Lower lobe of right lung (tissue), 2 donors: ENCODE measurements at regions not wholly inside any gene's neighbourhood (a gene's known extent, or its start where the extent isn't known, plus 50 kb on each side); places are given as distances from the start of the nearest gene placed in this dataset.

Source experiments
- ATAC-seq, 2 donors: fragments of 200-7000 bp; cut with Tn5 transposase; one replicate each; pipeline ENCODE4 v1.9.1; 2020 to 2022; ENCODE audit warnings: mild to moderate bottlenecking in 2 of 2, moderate library complexity in 2 of 2
- DNase-seq: peaks from one replicate; pipeline ENCODE4 v3.0.0-alpha.2; 2020
- H3K27ac ChIP-seq: fragments of 200-600 bp; one replicate; pipeline ENCODE4 v1.8.0; 2022
- H3K27me3 ChIP-seq: fragments of 200-600 bp; one replicate; pipeline ENCODE4 v1.8.0; 2022; ENCODE audit warnings: low read depth
- H3K36me3 ChIP-seq: fragments of 200-600 bp; one replicate; pipeline ENCODE4 v1.8.0; 2022; ENCODE audit warnings: mild to moderate bottlenecking
- H3K4me1 ChIP-seq: fragments of 200-600 bp; one replicate; pipeline ENCODE4 v1.8.0; 2022
- H3K4me3 ChIP-seq: fragments of 200-600 bp; one replicate; pipeline ENCODE4 v1.8.0; 2022; ENCODE audit warnings: mild to moderate bottlenecking
- H3K9me3 ChIP-seq: fragments of 200-600 bp; one replicate; pipeline ENCODE4 v1.8.0; 2022
- intact Hi-C: fragments of 100-400 bp; cut with DNase I; formaldehyde crosslinking; loops from one replicate; pipeline ENCODE4 v1.11.0; 2022
- TF ChIP-seq, protein P1 (sequence below): fragments of 200-600 bp; IDR thresholded peaks from one replicate; pipeline ENCODE4 v1.8.0; 2022; ENCODE audit warnings: antibody characterized with exemption, mild to moderate bottlenecking
- donor health status: DM: no; HTN: yes; CAD: no; lungs with severe emphysema.

DNA sequence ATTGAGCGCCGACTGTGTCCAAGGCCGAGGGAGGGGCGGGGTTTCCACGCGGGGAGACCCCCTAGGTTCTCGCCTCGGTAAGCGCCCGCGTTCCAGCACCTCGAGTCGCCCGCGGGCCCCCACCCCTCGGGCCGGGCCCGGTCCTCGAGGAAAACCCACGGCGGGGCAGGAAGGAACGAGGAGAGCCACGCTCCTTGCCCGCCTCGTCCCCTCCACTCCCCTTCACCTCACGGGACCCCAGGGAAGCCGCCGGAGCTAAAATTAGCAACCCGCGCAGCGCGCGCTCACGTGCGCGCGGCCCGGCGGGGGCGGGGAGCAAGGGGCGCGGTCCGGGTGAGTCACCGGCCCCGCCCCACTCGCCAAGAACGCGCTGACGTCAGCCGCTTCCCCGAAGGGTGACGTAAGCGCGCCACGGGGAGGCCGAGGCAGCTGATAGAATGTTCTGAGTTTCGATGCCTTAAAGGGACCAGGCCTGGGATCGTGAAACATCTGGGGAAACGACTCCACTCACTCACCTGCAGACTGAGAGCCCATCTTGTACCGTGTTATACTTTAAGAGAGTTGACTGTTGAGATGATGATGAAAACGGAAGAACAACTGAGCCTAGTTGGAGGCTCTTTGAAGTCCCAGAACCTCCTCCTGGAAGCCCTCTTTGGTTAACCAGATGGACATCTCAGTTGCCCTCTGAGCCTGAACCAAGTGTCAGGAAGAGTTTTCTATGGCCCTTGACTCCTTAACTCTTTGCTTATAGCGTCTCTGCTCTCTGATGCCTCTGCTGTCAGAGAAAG lies 49.7 kb upstream of the ATF3 start:
- H3K27me3 ChIP-seq: no peaks in the 10 kb centered on the region
- peak overlapping the region; percentile 99 for H3K27ac ChIP-seq
- intact Hi-C loops: no loop called here
- ATAC-seq: peak; percentile 95 to 97
- H3K4me1 ChIP-seq: peaks cover 5% of the 10 kb centered on the region
- peak overlapping the region; percentile 87 for H3K4me3 ChIP-seq
- H3K9me3 ChIP-seq: no peaks in the 10 kb centered on the region
- no peaks in the 10 kb centered on the region for H3K36me3 ChIP-seq
- peak; percentile 95 for DNase-seq
- TF ChIP-seq, protein P1, sequence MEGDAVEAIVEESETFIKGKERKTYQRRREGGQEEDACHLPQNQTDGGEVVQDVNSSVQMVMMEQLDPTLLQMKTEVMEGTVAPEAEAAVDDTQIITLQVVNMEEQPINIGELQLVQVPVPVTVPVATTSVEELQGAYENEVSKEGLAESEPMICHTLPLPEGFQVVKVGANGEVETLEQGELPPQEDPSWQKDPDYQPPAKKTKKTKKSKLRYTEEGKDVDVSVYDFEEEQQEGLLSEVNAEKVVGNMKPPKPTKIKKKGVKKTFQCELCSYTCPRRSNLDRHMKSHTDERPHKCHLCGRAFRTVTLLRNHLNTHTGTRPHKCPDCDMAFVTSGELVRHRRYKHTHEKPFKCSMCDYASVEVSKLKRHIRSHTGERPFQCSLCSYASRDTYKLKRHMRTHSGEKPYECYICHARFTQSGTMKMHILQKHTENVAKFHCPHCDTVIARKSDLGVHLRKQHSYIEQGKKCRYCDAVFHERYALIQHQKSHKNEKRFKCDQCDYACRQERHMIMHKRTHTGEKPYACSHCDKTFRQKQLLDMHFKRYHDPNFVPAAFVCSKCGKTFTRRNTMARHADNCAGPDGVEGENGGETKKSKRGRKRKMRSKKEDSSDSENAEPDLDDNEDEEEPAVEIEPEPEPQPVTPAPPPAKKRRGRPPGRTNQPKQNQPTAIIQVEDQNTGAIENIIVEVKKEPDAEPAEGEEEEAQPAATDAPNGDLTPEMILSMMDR: no peak
